H1 (cell line): ENCODE measurements at regions not wholly inside any gene's neighbourhood (a gene's known extent, or its start where the extent isn't known, plus 50 kb on each side); places are given as distances from the start of the nearest gene placed in this dataset.

Source experiments
- CTCF ChIA-PET: fragments of 300-600 bp; sonication (Branson Sonifier 250); formaldehyde crosslinking; loops from one replicate; lab custom pipeline; 2021; ENCODE audit not compliant: partially characterized antibody; lab: Charles Lee
- POLR2A ChIA-PET: fragments of 300-600 bp; sonication (Branson Sonifier 250); formaldehyde crosslinking; loops from one replicate; lab custom pipeline; 2021; ENCODE audit warnings: inconsistent platforms; ENCODE audit not compliant: partially characterized antibody; lab: Charles Lee
- DNase-seq, 2 experiments: peaks; one replicate each; pipeline versions ENCODE4 v3.0.0 to v3.0.0-alpha.2; 2010 to 2022; ENCODE audit warnings: low spot score in 2 of 2, low read depth in 1 of 2, mixed read lengths in 1 of 2
- FAIRE-seq: peaks from 2 replicates; lab custom pipeline; 2011; peaks lifted over from hg19 to GRCh38; lab: Jason Lieb, UNC
- H2AFZ ChIP-seq: 2 replicates; pipeline ENCODE4 v1.8.1; 2012; ENCODE audit warnings: low read length, inconsistent platforms
- H2AK5ac ChIP-seq: 2 replicates; pipeline ENCODE4 v1.6.1; 2013; ENCODE audit warnings: low read depth, low read length
- H2BK120ac ChIP-seq: replicated peaks from 2 replicates; pipeline ENCODE3; 2013; ENCODE audit warnings: low read depth, low read length, inconsistent platforms
- H2BK12ac ChIP-seq: 2 replicates; pipeline ENCODE4 v1.6.1; 2013; ENCODE audit warnings: low read depth, low read length
- H2BK15ac ChIP-seq: 2 replicates; pipeline ENCODE4 v1.6.1; 2013; ENCODE audit warnings: low read length
- H2BK20ac ChIP-seq: 2 replicates; pipeline ENCODE4 v1.6.1; 2013; ENCODE audit warnings: low read length
- H2BK5ac ChIP-seq: 2 replicates; pipeline ENCODE4 v1.6.1; 2013; ENCODE audit warnings: low read depth, low read length
- H3K14ac ChIP-seq: 2 replicates; pipeline ENCODE4 v1.6.1; 2013; ENCODE audit warnings: inconsistent platforms; ENCODE audit not compliant: insufficient read length
- H3K18ac ChIP-seq: 2 replicates; pipeline ENCODE4 v1.6.1; 2013; ENCODE audit warnings: low read length; ENCODE audit errors: extremely low read depth
- H3K23ac ChIP-seq: 2 replicates; pipeline ENCODE4 v1.6.1; 2013; ENCODE audit warnings: inconsistent platforms; ENCODE audit not compliant: insufficient read length
- H3K23me2 ChIP-seq: 2 replicates; pipeline ENCODE4 v1.6.1; 2013; ENCODE audit warnings: low read depth, low read length
- H3K27ac ChIP-seq: 2 replicates; pipeline ENCODE4 v1.6.1; 2011; ENCODE audit warnings: low read depth, low read length, inconsistent platforms
- H3K27me3 ChIP-seq, 4 experiments: replicated peaks in 1 of 4; 1 replicate in 1 of 4; 2 replicates in 3 of 4; pipeline versions ENCODE4 v1.6.1 to v1.8.1; 2011 to 2013; ENCODE audit warnings: low read length in 3 of 4, mild to moderate bottlenecking in 3 of 4, inconsistent platforms in 2 of 4, mixed read lengths in 2 of 4, moderate library complexity in 1 of 4; ENCODE audit not compliant: control insufficient read depth in 3 of 4, insufficient read depth in 3 of 4; ENCODE audit errors: extremely low read depth in 1 of 4
- H3K36me3 ChIP-seq, 4 experiments: 2 replicates each; pipeline versions ENCODE4 v1.6.1 to v1.8.1; 2011 to 2013; ENCODE audit warnings: mild to moderate bottlenecking in 4 of 4, low read length in 3 of 4, moderate library complexity in 2 of 4, control low read depth in 1 of 4, inconsistent platforms in 1 of 4; ENCODE audit not compliant: insufficient read depth in 4 of 4, control insufficient read depth in 2 of 4
- H3K4ac ChIP-seq: replicated peaks from 2 replicates; pipeline ENCODE3; 2013; ENCODE audit warnings: low read length, low read depth, mixed read lengths, inconsistent platforms; ENCODE audit not compliant: insufficient read length
- H3K4me1 ChIP-seq, 4 experiments: replicated peaks in 1 of 4; 1 replicate in 1 of 4; 2 replicates in 3 of 4; pipeline versions ENCODE4 v1.6.1 to v1.8.1; 2011 to 2013; ENCODE audit warnings: low read length in 3 of 4, inconsistent platforms in 2 of 4, mixed read lengths in 1 of 4; ENCODE audit not compliant: insufficient read depth in 4 of 4, control insufficient read depth in 3 of 4
- H3K4me2 ChIP-seq, 2 experiments: 2 replicates each; pipeline versions ENCODE4 v1.6.1 to v1.8.1; 2011 to 2013; ENCODE audit warnings: low read depth in 2 of 2, low read length in 2 of 2, control low read depth in 1 of 2, inconsistent platforms in 1 of 2, mild to moderate bottlenecking in 1 of 2; ENCODE audit not compliant: insufficient read depth in 1 of 2
- H3K4me3 ChIP-seq, 4 experiments: fragments of 200-600, 300-600 bp in 1 of 4; sonication (generic), shearing (Covaris generic), sonication (Bioruptor Twin) in 1 of 4; 2 replicates each; pipeline versions ENCODE4 v1.5.1 to v1.8.1; 2011 to 2016; ENCODE audit warnings: low read length in 4 of 4, low read depth in 3 of 4, control low read depth in 2 of 4, inconsistent platforms in 2 of 4, mild to moderate bottlenecking in 2 of 4, mixed read lengths in 1 of 4, moderate library complexity in 1 of 4; ENCODE audit not compliant: insufficient read depth in 2 of 4; ENCODE audit errors: extremely low read depth in 1 of 4
- H3K56ac ChIP-seq: replicated peaks from 2 replicates; pipeline ENCODE3; 2013; ENCODE audit warnings: low read depth, mild to moderate bottlenecking, mixed read lengths, low read length, inconsistent platforms; ENCODE audit not compliant: insufficient read length
- H3K79me1 ChIP-seq: 2 replicates; pipeline ENCODE4 v1.6.1; 2013; ENCODE audit warnings: low read depth, low read length, control low read depth
- H3K79me2 ChIP-seq, 2 experiments: 2 replicates each; pipeline versions ENCODE4 v1.6.1 to v1.8.1; 2012 to 2013; ENCODE audit warnings: low read length in 2 of 2, mild to moderate bottlenecking in 2 of 2, inconsistent platforms in 1 of 2; ENCODE audit not compliant: insufficient read depth in 2 of 2, control insufficient read depth in 1 of 2
- H3K9ac ChIP-seq, 4 experiments: replicated peaks in 1 of 4; 1 replicate in 1 of 4; 2 replicates in 3 of 4; pipeline versions ENCODE4 v1.6.1 to v1.8.1; 2011 to 2013; ENCODE audit warnings: low read depth in 3 of 4, low read length in 3 of 4, control low read depth in 2 of 4, mild to moderate bottlenecking in 2 of 4, moderate library complexity in 2 of 4, inconsistent platforms in 1 of 4; ENCODE audit errors: extremely low read depth in 1 of 4
- H3K9me3 ChIP-seq, 2 experiments: 2 replicates each; pipeline versions ENCODE4 v1.6.1 to v1.8.1; 2012 to 2013; ENCODE audit warnings: mild to moderate bottlenecking in 2 of 2, moderate library complexity in 2 of 2, control low read depth in 1 of 2, inconsistent platforms in 1 of 2, low read depth in 1 of 2, low read length in 1 of 2, mixed read lengths in 1 of 2; ENCODE audit not compliant: insufficient read depth in 2 of 2
- H4K20me1 ChIP-seq, 2 experiments: replicated peaks in 1 of 2; 2 replicates each; pipeline versions ENCODE3 to v1.8.1; 2011 to 2013; ENCODE audit warnings: inconsistent platforms in 2 of 2, low read length in 2 of 2, mild to moderate bottlenecking in 1 of 2; ENCODE audit not compliant: insufficient read depth in 2 of 2, control insufficient read depth in 1 of 2
- H4K5ac ChIP-seq: 2 replicates; pipeline ENCODE4 v1.6.1; 2013; ENCODE audit warnings: low read length, low read depth, mixed read lengths, inconsistent platforms; ENCODE audit not compliant: insufficient read length
- H4K8ac ChIP-seq: 2 replicates; pipeline ENCODE4 v1.8.0; 2013; ENCODE audit warnings: mild to moderate bottlenecking, moderate library complexity, low read length, inconsistent platforms; ENCODE audit not compliant: insufficient read depth; ENCODE audit errors: extremely low read depth
- H4K91ac ChIP-seq: replicated peaks from 2 replicates; pipeline ENCODE3; 2013; ENCODE audit warnings: low read length, mixed read lengths, inconsistent platforms; ENCODE audit not compliant: insufficient read length
- CTBP2 ChIP-seq: IDR thresholded peaks from 2 replicates; pipeline ENCODE4 v1.7.0; 2011; ENCODE audit warnings: borderline replicate concordance, mild to moderate bottlenecking, moderate library complexity, mixed read lengths, low read length; ENCODE audit not compliant: insufficient read depth, insufficient read length
- GABPA ChIP-seq: IDR thresholded peaks from 2 replicates; pipeline ENCODE4 v1.6.1; 2011; ENCODE audit warnings: mild to moderate bottlenecking, low read length, moderate library complexity, borderline replicate concordance; ENCODE audit not compliant: insufficient read depth
- RNF2 ChIP-seq: fragments of 200-900, 300-1000 bp; sonication (generic); IDR thresholded peaks from 2 replicates; pipeline ENCODE4 v1.7.1; 2016; ENCODE audit warnings: borderline replicate concordance, low read depth, mild to moderate bottlenecking, antibody characterized with exemption, low read length; ENCODE audit not compliant: poor library complexity, severe bottlenecking; ENCODE audit errors: missing control alignments
- SAP30 ChIP-seq: fragments of 300-600 bp; sonication (generic); IDR thresholded peaks from 2 replicates; pipeline ENCODE4 v1.7.1; 2012; ENCODE audit warnings: low read length, moderate library complexity, mild to moderate bottlenecking, inconsistent platforms; ENCODE audit not compliant: insufficient read depth, insufficient replicate concordance
- SIRT6 ChIP-seq: IDR thresholded peaks from one replicate; pipeline ENCODE4 v1.7.1; 2012; ENCODE audit warnings: low read length, inconsistent platforms
- SUZ12 ChIP-seq: fragments of 200-600 bp; sonication (generic); IDR thresholded peaks from 2 replicates; pipeline ENCODE4 v1.6.1; 2012; ENCODE audit warnings: mild to moderate bottlenecking, inconsistent platforms, low read length, moderate library complexity, mixed read lengths
- TAF7 ChIP-seq: optimal IDR thresholded peaks from 2 replicates; pipeline ENCODE3; 2011; ENCODE audit warnings: low read depth, mild to moderate bottlenecking, inconsistent platforms, low read length, moderate library complexity, borderline replicate concordance
- WGBS, 2 experiments: shearing (Covaris generic) in 1 of 2; methylation state at CpG; one replicate each; pipeline versions ENCODE4 v1.1.6 to v1.1.7; 2013 to 2015; ENCODE audit warnings: low lambda C conversion rate in 2 of 2, mixed read lengths in 2 of 2, inconsistent platforms in 1 of 2, low coverage in 1 of 2, missing lambda C conversion rate in 1 of 2; ENCODE audit not compliant: insufficient replicate concordance in 2 of 2, insufficient coverage in 1 of 2, insufficient read length in 1 of 2; ENCODE audit errors: extremely low coverage in 1 of 2, missing lambda C conversion rate in 1 of 2; 5-methylcytosine and 5-hydroxymethylcytosine counted together

- H4K20me1 ChIP-seq = no peaks in the 10 kb centered on the region
- DNase-seq (no peak), FAIRE-seq (no peak)
- no peak overlapping the region for H2BK15ac ChIP-seq
- H3K23ac ChIP-seq = no peak overlapping the region
- no peak overlapping the region for H2AFZ ChIP-seq
- H3K23me2 ChIP-seq = no peaks in the 10 kb centered on the region; the same call in 1 of the 2 replicates
- H2BK20ac ChIP-seq = no peak overlapping the region
- H3K4me3 ChIP-seq = no peak overlapping the region
- no peaks in the 10 kb centered on the region for H3K9me3 ChIP-seq
- no peaks in the 10 kb centered on the region for H3K79me2 ChIP-seq
- H3K18ac ChIP-seq = no peak overlapping the region
- H4K8ac ChIP-seq = no peak overlapping the region
- H3K79me1 ChIP-seq = no peaks in the 10 kb centered on the region
- H3K4me1 ChIP-seq = no peaks in the 10 kb centered on the region
- ChIA-PET POLR2A (interaction anchor here (1.2 kb wide), 1 partner anchor 106 kb away, joined by 5 read pairs; no protein-coding TSS in a partner anchor), CTCF (interaction anchor here (0.6 to 3.3 kb wide), 4 partner anchors 49 to 614 kb away, joined by 3 to 37 read pairs (median 3); no protein-coding TSS in a partner anchor)
- H4K5ac ChIP-seq = no peak overlapping the region
- no peak overlapping the region; the same call in 1 of the 2 replicates for H2AK5ac ChIP-seq
- H3K4me2 ChIP-seq = no peak overlapping the region
- TF ChIP-seq CTBP2 (no peak), TAF7 (no peak), SUZ12 (no peak), GABPA (no peak), SIRT6 (no peak), RNF2 (no peak), SAP30 (no peak)
- H3K4ac ChIP-seq = no peak overlapping the region
- H3K9ac ChIP-seq = no peak overlapping the region
- peak overlapping the region; percentile 71; the same call in 1 of the 2 replicates for H2BK12ac ChIP-seq
- no peaks in the 10 kb centered on the region for H3K36me3 ChIP-seq
- no peak overlapping the region for H4K91ac ChIP-seq
- no peak overlapping the region for H3K56ac ChIP-seq
- H2BK5ac ChIP-seq = no peak overlapping the region
- H2BK120ac ChIP-seq = no peak overlapping the region
- WGBS, 2 experiments = 95% methylated on average over 4 of the region's 4 CpGs; no CpG with 5 or more reads in 1 of the 2 experiments
- H3K27me3 ChIP-seq = peaks cover 0 to 3% (median 0%) of the 10 kb centered on the region in 4 experiments; a peak in 1 of 7 replicates
- H3K14ac ChIP-seq = no peak overlapping the region
- no peak overlapping the region for H3K27ac ChIP-seq
Observed at GRCh38 chr22:33124471-33124870, 66.3 kb upstream of the SYN3 start.
